ENCODE measurements at regions not wholly inside any gene's neighbourhood (a gene's known extent, or its start where the extent isn't known, plus 50 kb on each side); places are given as distances from the start of the nearest gene placed in this dataset.

- no peak for TF ChIP-seq EZH2 (IDR thresholded peaks at IDR 0.05; ENCODE audit: borderline replicate concordance, low read depth, low read length, poor library complexity, severe bottlenecking)
- TF ChIP-seq CTCF (conservative IDR thresholded peaks at IDR 0.05; ENCODE audit: low read depth, low read length): no peak
These were observed 336.3 kb upstream of the NFE2L3 start for GRCh38 chr7:25815711-25816110.
